Fibroblast of lung (primary cell): ENCODE measurements at regions not wholly inside any gene's neighbourhood (a gene's known extent, or its start where the extent isn't known, plus 50 kb on each side); places are given as distances from the start of the nearest gene placed in this dataset.

Experiments used
- DNase-seq, 2 donors: peaks; one replicate each; pipeline versions ENCODE4 v3.0.0 to v3.0.0-alpha.2; 2010; ENCODE audit warnings: low read depth in 2 of 2
- H2AFZ ChIP-seq: 2 replicates; pipeline ENCODE4 v1.5.1; 2012; ENCODE audit warnings: low read length, control low read depth, inconsistent platforms
- H3K27ac ChIP-seq: 2 replicates; pipeline ENCODE4 v1.5.1; 2011; ENCODE audit warnings: low read length, control low read depth; ENCODE audit not compliant: insufficient read depth
- H3K27me3 ChIP-seq: 2 replicates; pipeline ENCODE4 v1.5.1; 2011; ENCODE audit warnings: mild to moderate bottlenecking, low read length; ENCODE audit not compliant: control insufficient read depth, insufficient read depth
- H3K36me3 ChIP-seq: 2 replicates; pipeline ENCODE4 v1.5.1; 2011; ENCODE audit warnings: low read length; ENCODE audit not compliant: control insufficient read depth, insufficient read depth
- H3K4me1 ChIP-seq: 2 replicates; pipeline ENCODE4 v1.5.1; 2011; ENCODE audit warnings: low read length; ENCODE audit not compliant: control insufficient read depth, insufficient read depth; ENCODE audit errors: extremely low read depth
- H3K4me2 ChIP-seq: 2 replicates; pipeline ENCODE4 v1.5.1; 2011; ENCODE audit warnings: low read length, control low read depth; ENCODE audit not compliant: insufficient read depth; ENCODE audit errors: extremely low read depth
- H3K4me3 ChIP-seq, 4 experiments: fragments of 200-600 bp in 1 of 4; sonication (generic) in 1 of 4; replicated peaks in 1 of 4; 2 replicates each; pipeline ENCODE4 v1.5.1; 2011 to 2016; ENCODE audit warnings: low read length in 4 of 4, low read depth in 3 of 4, mild to moderate bottlenecking in 3 of 4, control low read depth in 2 of 4, inconsistent platforms in 1 of 4, mixed read lengths in 1 of 4; ENCODE audit not compliant: insufficient read depth in 1 of 4; ENCODE audit errors: control extremely low read depth in 1 of 4
- H3K79me2 ChIP-seq: 2 replicates; pipeline ENCODE4 v1.5.1; 2012; ENCODE audit warnings: mild to moderate bottlenecking, low read length, inconsistent platforms; ENCODE audit not compliant: control insufficient read depth, insufficient read depth
- H3K9ac ChIP-seq: 2 replicates; pipeline ENCODE4 v1.5.1; 2011; ENCODE audit warnings: mild to moderate bottlenecking, low read length, control low read depth; ENCODE audit not compliant: insufficient read depth
- H3K9me3 ChIP-seq: 2 replicates; pipeline ENCODE4 v1.5.1; 2012; ENCODE audit warnings: low read depth, low read length; ENCODE audit not compliant: control insufficient read depth, insufficient read depth
- H4K20me1 ChIP-seq: 2 replicates; pipeline ENCODE4 v1.5.1; 2011; ENCODE audit warnings: low read length; ENCODE audit not compliant: control insufficient read depth, insufficient read depth; ENCODE audit errors: extremely low read depth
- EZH2 ChIP-seq: IDR thresholded peaks from 2 replicates; pipeline ENCODE4 v1.5.1; 2012; ENCODE audit warnings: low read length, control low read depth, mild to moderate bottlenecking; ENCODE audit errors: missing control alignments
- TF ChIP-seq, protein P1 (sequence below), 2 donors: IDR thresholded peaks in 1 of 2; conservative IDR thresholded peaks in 1 of 2; 1 replicate in 1 of 2; 2 replicates in 1 of 2; pipeline ENCODE4 v1.5.1; 2011 to 2012; ENCODE audit warnings: low read length in 2 of 2, control low read depth in 1 of 2, inconsistent platforms in 1 of 2, low read depth in 1 of 2, mild to moderate bottlenecking in 1 of 2

GRCh38 chr3:70431911-70432310 lies 119.5 kb upstream of the MDFIC2 start:
- no peak overlapping the region for H3K4me2 ChIP-seq
- peak; percentile 14 to 43 for DNase-seq

DNA sequence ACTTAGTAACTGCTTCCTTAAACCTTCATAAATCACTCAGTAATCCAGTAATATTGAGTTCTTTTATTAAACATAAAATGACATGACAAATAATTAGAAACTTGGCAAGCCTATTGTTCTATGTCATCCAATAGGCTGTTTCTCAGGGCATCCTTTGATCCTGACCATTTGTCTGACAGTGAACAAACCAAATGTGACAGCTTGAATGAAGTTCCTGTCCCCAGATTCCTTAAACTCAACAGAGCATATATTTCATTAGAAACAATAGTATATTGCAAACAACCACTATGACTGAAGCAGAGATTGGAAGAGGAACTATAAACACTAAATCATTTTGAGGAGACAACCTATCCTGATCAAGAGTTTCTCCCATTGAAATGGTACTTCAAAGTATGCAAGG lies 113.6 kb upstream of the MDFIC2 start:
- H3K27me3 ChIP-seq = no peaks in the 10 kb centered on the region
- DNase-seq = no peak
- no peaks in the 10 kb centered on the region for H3K36me3 ChIP-seq
- H3K9me3 ChIP-seq = no peaks in the 10 kb centered on the region
- H3K27ac ChIP-seq = no peak overlapping the region
- no peaks in the 10 kb centered on the region for H3K4me1 ChIP-seq
- H3K9ac ChIP-seq = no peak overlapping the region
- H4K20me1 ChIP-seq = no peaks in the 10 kb centered on the region
- TF ChIP-seq, protein P1, sequence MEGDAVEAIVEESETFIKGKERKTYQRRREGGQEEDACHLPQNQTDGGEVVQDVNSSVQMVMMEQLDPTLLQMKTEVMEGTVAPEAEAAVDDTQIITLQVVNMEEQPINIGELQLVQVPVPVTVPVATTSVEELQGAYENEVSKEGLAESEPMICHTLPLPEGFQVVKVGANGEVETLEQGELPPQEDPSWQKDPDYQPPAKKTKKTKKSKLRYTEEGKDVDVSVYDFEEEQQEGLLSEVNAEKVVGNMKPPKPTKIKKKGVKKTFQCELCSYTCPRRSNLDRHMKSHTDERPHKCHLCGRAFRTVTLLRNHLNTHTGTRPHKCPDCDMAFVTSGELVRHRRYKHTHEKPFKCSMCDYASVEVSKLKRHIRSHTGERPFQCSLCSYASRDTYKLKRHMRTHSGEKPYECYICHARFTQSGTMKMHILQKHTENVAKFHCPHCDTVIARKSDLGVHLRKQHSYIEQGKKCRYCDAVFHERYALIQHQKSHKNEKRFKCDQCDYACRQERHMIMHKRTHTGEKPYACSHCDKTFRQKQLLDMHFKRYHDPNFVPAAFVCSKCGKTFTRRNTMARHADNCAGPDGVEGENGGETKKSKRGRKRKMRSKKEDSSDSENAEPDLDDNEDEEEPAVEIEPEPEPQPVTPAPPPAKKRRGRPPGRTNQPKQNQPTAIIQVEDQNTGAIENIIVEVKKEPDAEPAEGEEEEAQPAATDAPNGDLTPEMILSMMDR (conservative IDR thresholded peaks at IDR 0.05 in 1 of 2, IDR thresholded peaks at IDR 0.05 in 1 of 2; ENCODE audit: low read depth in 1 of 2, low read length in 2 of 2) = no peak
- TF ChIP-seq EZH2 = no peak
- no peak overlapping the region for H2AFZ ChIP-seq
- H3K79me2 ChIP-seq = no peaks in the 10 kb centered on the region
- H3K4me2 ChIP-seq = no peak overlapping the region
- H3K4me3 ChIP-seq = no peak overlapping the region

More at GRCh38 chr3:70431911-70432310, 119.5 kb upstream of the MDFIC2 start:
- H3K9me3 ChIP-seq = no peaks in the 10 kb centered on the region
- no peaks in the 10 kb centered on the region for H3K27me3 ChIP-seq
- no peaks in the 10 kb centered on the region for H3K79me2 ChIP-seq
- no peaks in the 10 kb centered on the region for H3K36me3 ChIP-seq
- no peak overlapping the region for H3K27ac ChIP-seq
- H4K20me1 ChIP-seq = no peaks in the 10 kb centered on the region
- H3K4me3 ChIP-seq = no peak overlapping the region
- no peak overlapping the region for H2AFZ ChIP-seq
- H3K9ac ChIP-seq = no peak overlapping the region
- TF ChIP-seq, protein P1 (conservative IDR thresholded peaks at IDR 0.05 in 1 of 2, IDR thresholded peaks at IDR 0.05 in 1 of 2; ENCODE audit: low read depth in 1 of 2, low read length in 2 of 2) = no peak
- no peak for TF ChIP-seq EZH2
- H3K4me1 ChIP-seq = no peaks in the 10 kb centered on the region

GRCh38 chr3:70421506-70421905 lies 109.1 kb upstream of the MDFIC2 start:
- Histone ChIP-seq H3K4me3 (no peak overlapping the region), H3K4me1 (no peaks in the 10 kb centered on the region), H3K27ac (no peak overlapping the region), H3K36me3 (no peaks in the 10 kb centered on the region), H4K20me1 (no peaks in the 10 kb centered on the region), H3K9me3 (no peaks in the 10 kb centered on the region), H3K27me3 (no peaks in the 10 kb centered on the region), H3K9ac (no peak overlapping the region), H3K4me2 (no peak overlapping the region), H3K79me2 (no peaks in the 10 kb centered on the region), H2AFZ (no peak overlapping the region)
- TF ChIP-seq, protein P1 (conservative IDR thresholded peaks at IDR 0.05 in 1 of 2, IDR thresholded peaks at IDR 0.05 in 1 of 2; ENCODE audit: low read depth in 1 of 2, low read length in 2 of 2) = no peak
- no peak for DNase-seq
